ENCODE measurements at regions not wholly inside any gene's neighbourhood (a gene's known extent, or its start where the extent isn't known, plus 50 kb on each side); places are given as distances from the start of the nearest gene placed in this dataset.

- no peak for TF ChIP-seq CTCF (IDR thresholded peaks at IDR 0.05)
- TF ChIP-seq ZFX (IDR thresholded peaks at IDR 0.05; ENCODE audit: borderline replicate concordance), result no peak
These were observed 172.8 kb upstream of the SPRED2 start for GRCh38 chr2:65605058-65605742.
